Dedifferentiated amniotic fluid mesenchymal stem cell (primary cell): ENCODE measurements at regions not wholly inside any gene's neighbourhood (a gene's known extent, or its start where the extent isn't known, plus 50 kb on each side); places are given as distances from the start of the nearest gene placed in this dataset.
"Not testable (repeated sequence)": the region's sequence is repeated elsewhere in the genome, so short reads cannot be mapped to it uniquely, and the experiment has no call there.

Source experiments
- DNase-seq: peaks from one replicate; pipeline ENCODE4 v3.0.0-alpha.2; 2016; ENCODE audit errors: extremely low spot score

GRCh38 chr6:154602296-154602695 lies 91.8 kb upstream of the CNKSR3 start:
- DNase-seq: no peak

- DNase-seq: no peak
These were observed 92.2 kb upstream of the CNKSR3 start for GRCh38 chr6:154602708-154603107.

- DNase-seq: no peak
These were observed 93.6 kb upstream of the CNKSR3 start for GRCh38 chr6:154604119-154604518.

GRCh38 chr6:154605178-154605881 lies 94.8 kb upstream of the CNKSR3 start:
- DNase-seq: no peak

- DNase-seq: no peak
These were observed 95.4 kb upstream of the CNKSR3 start for GRCh38 chr6:154605882-154606370.

- no peak for DNase-seq
These were observed 96.0 kb upstream of the CNKSR3 start for GRCh38 chr6:154606457-154606856.

GRCh38 chr6:154606860-154607259 lies 96.4 kb upstream of the CNKSR3 start:
- DNase-seq: no peak

- no peak for DNase-seq
These were observed 100.8 kb upstream of the CNKSR3 start for GRCh38 chr6:154611241-154611640.

- DNase-seq: no peak
These were observed 101.4 kb upstream of the CNKSR3 start for GRCh38 chr6:154611847-154612246.

GRCh38 chr6:154613137-154613676 lies 102.7 kb upstream of the CNKSR3 start:
- peak; percentile 47 for DNase-seq

GRCh38 chr6:154614101-154614500 lies 103.6 kb upstream of the CNKSR3 start:
- DNase-seq: no peak

- DNase-seq: no peak
These were observed 104.2 kb upstream of the CNKSR3 start for GRCh38 chr6:154614641-154615040.

GRCh38 chr6:154615483-154616025 lies 105.1 kb upstream of the CNKSR3 start:
- no peak for DNase-seq

GRCh38 chr6:154617175-154617574 lies 106.7 kb upstream of the CNKSR3 start:
- DNase-seq: no peak

- no peak for DNase-seq
These were observed 108.7 kb upstream of the CNKSR3 start for GRCh38 chr6:154619146-154619545.

- no peak for DNase-seq
These were observed 111.2 kb upstream of the CNKSR3 start for GRCh38 chr6:154621686-154622085.

- no peak for DNase-seq
These were observed 110.4 kb upstream of the SCAF8 start for GRCh38 chr6:154622618-154623336.

GRCh38 chr6:154623391-154623790 lies 109.8 kb upstream of the SCAF8 start:
- no peak for DNase-seq

- DNase-seq: no peak
These were observed 109.1 kb upstream of the SCAF8 start for GRCh38 chr6:154624038-154624599.

GRCh38 chr6:154624727-154625126 lies 108.5 kb upstream of the SCAF8 start:
- DNase-seq: not testable (repeated sequence)

GRCh38 chr6:154625721-154626120 lies 107.5 kb upstream of the SCAF8 start:
- DNase-seq: no peak

GRCh38 chr6:154629127-154629526 lies 104.1 kb upstream of the SCAF8 start:
- DNase-seq: no peak
